Pancreas (tissue), 10 donors: ENCODE measurements at regions not wholly inside any gene's neighbourhood (a gene's known extent, or its start where the extent isn't known, plus 50 kb on each side); places are given as distances from the start of the nearest gene placed in this dataset.

Experiments
- ATAC-seq, 4 donors: fragments of 200-7000 bp; cut with Tn5 transposase; one replicate each; pipeline versions ENCODE4 v1.8.0 to v1.9.1; 2020; ENCODE audit warnings: mild to moderate bottlenecking in 4 of 4, moderate library complexity in 4 of 4
- DNase-seq, 6 donors: peaks; one replicate each; pipeline ENCODE4 v3.0.0-alpha.2; 2020
- FAIRE-seq: peaks from 2 replicates; lab custom pipeline; 2012; peaks lifted over from hg19 to GRCh38; lab: Jason Lieb, UNC
- H3K27ac ChIP-seq, 4 donors: fragments of 200-600 bp; sonication (generic); 1 replicate in 3 of 4; 2 replicates in 1 of 4; pipeline versions ENCODE4 v1.5.0 to v1.8.0; 2020
- H3K27me3 ChIP-seq, 4 donors: fragments of 200-600 bp; one replicate each; pipeline ENCODE4 v1.8.0; 2021
- H3K36me3 ChIP-seq, 3 donors: fragments of 200-600 bp; sonication (generic) in 1 of 3; one replicate each; pipeline versions ENCODE4 v1.5.0 to v1.8.0; 2020 to 2021
- H3K4me1 ChIP-seq, 3 donors: fragments of 200-600 bp; one replicate each; pipeline ENCODE4 v1.8.0; 2021
- H3K4me3 ChIP-seq, 4 donors: fragments of 200-600 bp; sonication (generic) in 2 of 4; one replicate each; pipeline versions ENCODE4 v1.5.0 to v1.8.0; 2020 to 2021
- H3K9me3 ChIP-seq, 4 donors: fragments of 200-600 bp; one replicate each; pipeline ENCODE4 v1.8.0; 2021
- CTCF ChIP-seq, 4 donors: fragments of 200-600 bp; sonication (generic) in 3 of 4; IDR thresholded peaks; one replicate each; pipeline versions ENCODE4 v1.5.0 to v1.8.0; 2021; ENCODE audit warnings: antibody characterized with exemption in 4 of 4
- WGBS, 2 donors: extraction: QIAGEN DNeasy Blood & Tissue Kit; methylation state at CpG; one replicate each; pipeline ENCODE4 v1.1.7; 2013; 5-methylcytosine and 5-hydroxymethylcytosine counted together
- intact Hi-C, 3 donors: fragments of 100-400 bp; cut with DNase I; formaldehyde crosslinking; loops; one replicate each; pipeline versions ENCODE4 v1.11.1 to v1.14.2; 2022
- donor health status: healthy with polysubstance abuse.
- donor health status: DM: no; HTN: no; CAD: no; lungs with moderate emphysema.
- donor health status: DM: no; HTN: no; CAD: no.
- donor health status: control.
- donor health status: control.
- donor health status: Bipolar disorder and iron deficiency.
- donor health status: DM: yes; HTN: yes; CAD: no.
- donor health status: DM: no; HTN: no; CAD: no.
- donor health status: DM: no; HTN: no; CAD: no.
- donor health status: DM: yes; HTN: yes; CAD: no.

GRCh38 chr11:81432333-81432732 is 1301.3 kb downstream of the FAM181B start:
- Histone ChIP-seq H3K4me3 (no peak overlapping the region), H3K4me1 (no peaks in the 10 kb centered on the region), H3K27me3 (no peaks in the 10 kb centered on the region), H3K36me3 (no peaks in the 10 kb centered on the region), H3K9me3 (no peaks in the 10 kb centered on the region), H3K27ac (no peak overlapping the region)
- intact Hi-C loops, result no loop called here
- no peak for TF ChIP-seq CTCF (IDR thresholded peaks at IDR 0.05)
- WGBS, 2 donors, result 89 to 97% methylated on average over 1 of the region's 1 CpG
- DNase-seq (no peak), FAIRE-seq (no peak), ATAC-seq (no peak)

- H3K27me3 ChIP-seq, result no peaks in the 10 kb centered on the region
- H3K9me3 ChIP-seq, result no peaks in the 10 kb centered on the region
- intact Hi-C loops, result no loop called here
- H3K36me3 ChIP-seq, result no peaks in the 10 kb centered on the region
- no peaks in the 10 kb centered on the region for H3K4me1 ChIP-seq
- no peak for TF ChIP-seq CTCF (IDR thresholded peaks at IDR 0.05)
- ATAC-seq, result no peak
- H3K27ac ChIP-seq, result no peak overlapping the region
- no peak overlapping the region for H3K4me3 ChIP-seq
- no peak for FAIRE-seq
- DNase-seq, result no peak
- 72 to 86% methylated on average over 2 of the region's 2 CpGs for WGBS, 2 donors
Measured at GRCh38 chr11:81424822-81425221, 1308.8 kb downstream of the FAM181B start.

- no peaks in the 10 kb centered on the region for H3K9me3 ChIP-seq
- FAIRE-seq, result no peak
- TF ChIP-seq CTCF (IDR thresholded peaks at IDR 0.05), result no peak
Measured at GRCh38 chr11:81422402-81422801, 1311.3 kb downstream of the FAM181B start.

GRCh38 chr11:81421251-81421860 is 1312.3 kb downstream of the FAM181B start:
- Histone ChIP-seq H3K9me3 (no peaks in the 10 kb centered on the region), H3K27ac (no peak overlapping the region), H3K27me3 (no peaks in the 10 kb centered on the region), H3K36me3 (no peaks in the 10 kb centered on the region), H3K4me3 (no peak overlapping the region), H3K4me1 (no peaks in the 10 kb centered on the region)
- DNase-seq (no peak), ATAC-seq (no peak), FAIRE-seq (no peak)
- intact Hi-C loops, result no loop called here
- no peak for TF ChIP-seq CTCF (IDR thresholded peaks at IDR 0.05)
- WGBS, 2 donors, result 86 to 93% methylated on average over 18 of the region's 18 CpGs

More at GRCh38 chr11:81422402-81422801, 1311.3 kb downstream of the FAM181B start:
- intact Hi-C loops, result no loop called here
- Histone ChIP-seq H3K27me3 (no peaks in the 10 kb centered on the region), H3K4me1 (no peaks in the 10 kb centered on the region), H3K36me3 (no peaks in the 10 kb centered on the region), H3K4me3 (no peak overlapping the region), H3K27ac (no peak overlapping the region)
- ATAC-seq (no peak), DNase-seq (no peak)

- no peak overlapping the region for H3K4me3 ChIP-seq
- WGBS, 2 donors, result 72 to 73% methylated on average over 3 of the region's 3 CpGs
- FAIRE-seq (no peak), ATAC-seq (no peak), DNase-seq (no peak)
- H3K36me3 ChIP-seq, result no peaks in the 10 kb centered on the region
- intact Hi-C loops, result no loop called here
- H3K4me1 ChIP-seq, result no peaks in the 10 kb centered on the region
- no peaks in the 10 kb centered on the region for H3K9me3 ChIP-seq
- TF ChIP-seq CTCF (IDR thresholded peaks at IDR 0.05), result no peak
- no peak overlapping the region for H3K27ac ChIP-seq
- no peaks in the 10 kb centered on the region for H3K27me3 ChIP-seq
Measured at GRCh38 chr11:81420668-81421250, 1312.9 kb downstream of the FAM181B start.
